CD14-positive monocyte (primary cell): ENCODE measurements at regions not wholly inside any gene's neighbourhood (a gene's known extent, or its start where the extent isn't known, plus 50 kb on each side); places are given as distances from the start of the nearest gene placed in this dataset.

ENCODE experiments used
- DNase-seq, 3 donors: peaks; one replicate each; pipeline ENCODE4 v3.0.0-alpha.2; 2011 to 2022
- H2AFZ ChIP-seq: 2 replicates; pipeline ENCODE4 v1.6.0; 2012; ENCODE audit warnings: mild to moderate bottlenecking, low read depth, low read length, inconsistent platforms; ENCODE audit not compliant: insufficient read depth, poor library complexity, severe bottlenecking
- H3K27ac ChIP-seq, 2 donors: 1 replicate in 1 of 2; 2 replicates in 1 of 2; pipeline ENCODE4 v1.5.1; 2012 to 2013; ENCODE audit warnings: low read length in 2 of 2, control low read depth in 1 of 2, inconsistent platforms in 1 of 2, low read depth in 1 of 2, mild to moderate bottlenecking in 1 of 2
- H3K27me3 ChIP-seq, 2 donors: one replicate each; pipeline versions ENCODE4 v1.6.0 to v1.6.1; 2011 to 2013; ENCODE audit warnings: low read length in 2 of 2; ENCODE audit not compliant: control insufficient read depth in 2 of 2, insufficient read depth in 2 of 2
- H3K36me3 ChIP-seq, 2 donors: replicated peaks in 1 of 2; 1 replicate in 1 of 2; 2 replicates in 1 of 2; pipeline versions ENCODE4 v1.5.1 to v1.6.1; 2012 to 2013; ENCODE audit warnings: low read length in 2 of 2, control low read depth in 1 of 2, inconsistent platforms in 1 of 2, mild to moderate bottlenecking in 1 of 2; ENCODE audit not compliant: insufficient read depth in 2 of 2, control insufficient read depth in 1 of 2
- H3K4me1 ChIP-seq, 2 donors: 1 replicate in 1 of 2; 2 replicates in 1 of 2; pipeline versions ENCODE4 v1.5.1 to v1.6.1; 2012 to 2013; ENCODE audit warnings: low read length in 2 of 2, control low read depth in 1 of 2, inconsistent platforms in 1 of 2, mild to moderate bottlenecking in 1 of 2, moderate library complexity in 1 of 2; ENCODE audit not compliant: insufficient read depth in 2 of 2, control insufficient read depth in 1 of 2
- H3K4me2 ChIP-seq: replicated peaks from 2 replicates; pipeline ENCODE3; 2012; ENCODE audit warnings: low read length, moderate library complexity, mild to moderate bottlenecking; ENCODE audit not compliant: poor library complexity, severe bottlenecking; ENCODE audit errors: extremely low read depth
- H3K4me3 ChIP-seq, 3 experiments: fragments of 200-600 bp in 1 of 3; sonication (generic) in 1 of 3; replicated peaks in 1 of 3; 1 replicate in 2 of 3; 2 replicates in 1 of 3; pipeline ENCODE4 v1.5.1; 2011 to 2013; ENCODE audit warnings: low read length in 3 of 3, mild to moderate bottlenecking in 3 of 3, control low read depth in 2 of 3, low read depth in 2 of 3, inconsistent platforms in 1 of 3, moderate library complexity in 1 of 3
- H3K79me2 ChIP-seq: 2 replicates; pipeline ENCODE4 v1.6.0; 2012; ENCODE audit warnings: mild to moderate bottlenecking, control low read depth, inconsistent platforms, low read length, moderate library complexity; ENCODE audit not compliant: insufficient read depth
- H3K9ac ChIP-seq: 2 replicates; pipeline ENCODE4 v1.6.0; 2017; ENCODE audit warnings: low read length, mild to moderate bottlenecking; ENCODE audit not compliant: insufficient read depth, poor library complexity, severe bottlenecking
- H3K9me3 ChIP-seq, 2 donors: replicated peaks in 1 of 2; 1 replicate in 1 of 2; 2 replicates in 1 of 2; pipeline versions ENCODE4 v1.5.1 to v1.6.1; 2012 to 2013; ENCODE audit warnings: low read length in 2 of 2, control low read depth in 1 of 2; ENCODE audit not compliant: control insufficient read depth in 1 of 2, insufficient read depth in 1 of 2
- H4K20me1 ChIP-seq: 2 replicates; pipeline ENCODE4 v1.6.0; 2012; ENCODE audit warnings: mild to moderate bottlenecking, low read length, control low read depth, moderate library complexity; ENCODE audit not compliant: insufficient read depth
- H3K27ac Mint-ChIP-seq, 7 donors: one replicate each; pipeline ENCODE4 v1.8.0; 2020; ENCODE audit warnings: mild to moderate bottlenecking in 7 of 7, mixed read lengths in 7 of 7, moderate library complexity in 6 of 7, inconsistent platforms in 2 of 7
- H3K27me3 Mint-ChIP-seq, 3 donors: one replicate each; pipeline ENCODE4 v1.8.0; 2021 to 2022; ENCODE audit warnings: low read depth in 3 of 3, mild to moderate bottlenecking in 3 of 3, mixed read lengths in 3 of 3, moderate library complexity in 3 of 3, inconsistent platforms in 1 of 3
- H3K36me3 Mint-ChIP-seq, 2 donors: one replicate each; pipeline ENCODE4 v1.8.0; 2020; ENCODE audit warnings: mixed read lengths in 2 of 2, inconsistent platforms in 1 of 2, mild to moderate bottlenecking in 1 of 2
- H3K4me1 Mint-ChIP-seq: one replicate; pipeline ENCODE4 v1.8.0; 2020; ENCODE audit warnings: mild to moderate bottlenecking, mixed read lengths
- H3K4me3 Mint-ChIP-seq, 2 donors: one replicate each; pipeline ENCODE4 v1.8.0; 2020; ENCODE audit warnings: mild to moderate bottlenecking in 2 of 2, mixed read lengths in 2 of 2, moderate library complexity in 1 of 2
- H3K9me3 Mint-ChIP-seq, 7 donors: one replicate each; pipeline ENCODE4 v1.8.0; 2020 to 2022; ENCODE audit warnings: mixed read lengths in 7 of 7, mild to moderate bottlenecking in 6 of 7, moderate library complexity in 6 of 7, inconsistent platforms in 2 of 7
- WGBS: methylation state at CpG from one replicate; pipeline ENCODE4 v1.1.5; 2013; ENCODE audit warnings: missing lambda C conversion rate; ENCODE audit not compliant: insufficient coverage; 5-methylcytosine and 5-hydroxymethylcytosine counted together
- intact Hi-C, 2 donors: fragments of 100-400 bp; cut with micrococcal nuclease; formaldehyde crosslinking; loops; one replicate each; pipeline versions ENCODE4 v1.15.0 to v1.15.1; 2023
- TF ChIP-seq, protein P1 (sequence below): fragments of 200-600 bp; IDR thresholded peaks from one replicate; pipeline ENCODE4 v1.8.0; 2022; ENCODE audit warnings: antibody characterized with exemption, mild to moderate bottlenecking

DNA sequence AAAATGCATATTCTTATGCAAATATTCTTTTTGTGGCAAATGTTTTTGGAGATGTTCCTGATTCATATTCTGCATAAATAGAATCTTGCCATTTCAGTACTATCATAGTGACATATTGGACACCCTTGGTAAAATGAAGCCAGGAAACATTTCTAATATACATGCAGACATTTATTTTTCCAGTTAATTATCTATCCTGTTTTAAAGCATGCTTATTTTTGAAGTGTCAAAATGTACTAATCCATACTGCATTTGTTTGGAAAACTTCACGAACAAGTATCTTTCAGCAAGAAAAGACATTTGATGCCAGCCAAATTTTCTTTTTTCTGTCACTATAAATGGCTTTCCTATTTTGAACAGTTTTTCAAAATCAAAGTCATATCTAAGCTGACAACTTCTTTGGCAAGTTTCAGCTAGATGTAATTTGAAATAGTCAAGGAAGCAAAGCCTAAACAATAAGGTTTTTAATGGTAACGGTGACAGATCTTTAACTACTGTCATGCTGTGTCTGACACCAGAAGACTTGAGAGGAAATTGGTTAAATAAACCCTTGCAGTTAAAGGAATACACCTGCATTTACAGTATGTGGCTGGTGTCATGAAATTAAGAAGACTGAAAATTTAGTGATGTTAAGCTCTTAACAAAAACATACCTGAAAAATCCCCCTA lies 284.3 kb downstream of the TLE1 start:
- Mint-ChIP-seq H3K4me3 (no peak overlapping the region), H3K27ac (no peak overlapping the region), H3K9me3 (peaks cover 4 to 10% (median 5%) of the 10 kb centered on the region in 7 donors), H3K4me1 (peaks cover 6% of the 10 kb centered on the region), H3K27me3 (peaks cover 0 to 4% (median 2%) of the 10 kb centered on the region in 3 donors), H3K36me3 (no peaks in the 10 kb centered on the region)
- no peak for DNase-seq
- Histone ChIP-seq H3K9me3 (peaks cover 0 to 5% of the 10 kb centered on the region in 2 donors), H3K4me3 (no peak overlapping the region), H3K4me1 (peaks cover 6 to 13% of the 10 kb centered on the region in 2 donors), H3K27me3 (no peaks in the 10 kb centered on the region), H3K27ac (no peak overlapping the region), H3K79me2 (no peaks in the 10 kb centered on the region), H3K36me3 (no peaks in the 10 kb centered on the region), H2AFZ (no peak overlapping the region), H3K9ac (no peak overlapping the region), H3K4me2 (no peak overlapping the region), H4K20me1 (no peaks in the 10 kb centered on the region)
- TF ChIP-seq, protein P1, sequence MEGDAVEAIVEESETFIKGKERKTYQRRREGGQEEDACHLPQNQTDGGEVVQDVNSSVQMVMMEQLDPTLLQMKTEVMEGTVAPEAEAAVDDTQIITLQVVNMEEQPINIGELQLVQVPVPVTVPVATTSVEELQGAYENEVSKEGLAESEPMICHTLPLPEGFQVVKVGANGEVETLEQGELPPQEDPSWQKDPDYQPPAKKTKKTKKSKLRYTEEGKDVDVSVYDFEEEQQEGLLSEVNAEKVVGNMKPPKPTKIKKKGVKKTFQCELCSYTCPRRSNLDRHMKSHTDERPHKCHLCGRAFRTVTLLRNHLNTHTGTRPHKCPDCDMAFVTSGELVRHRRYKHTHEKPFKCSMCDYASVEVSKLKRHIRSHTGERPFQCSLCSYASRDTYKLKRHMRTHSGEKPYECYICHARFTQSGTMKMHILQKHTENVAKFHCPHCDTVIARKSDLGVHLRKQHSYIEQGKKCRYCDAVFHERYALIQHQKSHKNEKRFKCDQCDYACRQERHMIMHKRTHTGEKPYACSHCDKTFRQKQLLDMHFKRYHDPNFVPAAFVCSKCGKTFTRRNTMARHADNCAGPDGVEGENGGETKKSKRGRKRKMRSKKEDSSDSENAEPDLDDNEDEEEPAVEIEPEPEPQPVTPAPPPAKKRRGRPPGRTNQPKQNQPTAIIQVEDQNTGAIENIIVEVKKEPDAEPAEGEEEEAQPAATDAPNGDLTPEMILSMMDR, result no peak
- intact Hi-C loops, result no loop called here
- WGBS, result no CpG with 5 or more reads among the region's 2 CpGs

DNA sequence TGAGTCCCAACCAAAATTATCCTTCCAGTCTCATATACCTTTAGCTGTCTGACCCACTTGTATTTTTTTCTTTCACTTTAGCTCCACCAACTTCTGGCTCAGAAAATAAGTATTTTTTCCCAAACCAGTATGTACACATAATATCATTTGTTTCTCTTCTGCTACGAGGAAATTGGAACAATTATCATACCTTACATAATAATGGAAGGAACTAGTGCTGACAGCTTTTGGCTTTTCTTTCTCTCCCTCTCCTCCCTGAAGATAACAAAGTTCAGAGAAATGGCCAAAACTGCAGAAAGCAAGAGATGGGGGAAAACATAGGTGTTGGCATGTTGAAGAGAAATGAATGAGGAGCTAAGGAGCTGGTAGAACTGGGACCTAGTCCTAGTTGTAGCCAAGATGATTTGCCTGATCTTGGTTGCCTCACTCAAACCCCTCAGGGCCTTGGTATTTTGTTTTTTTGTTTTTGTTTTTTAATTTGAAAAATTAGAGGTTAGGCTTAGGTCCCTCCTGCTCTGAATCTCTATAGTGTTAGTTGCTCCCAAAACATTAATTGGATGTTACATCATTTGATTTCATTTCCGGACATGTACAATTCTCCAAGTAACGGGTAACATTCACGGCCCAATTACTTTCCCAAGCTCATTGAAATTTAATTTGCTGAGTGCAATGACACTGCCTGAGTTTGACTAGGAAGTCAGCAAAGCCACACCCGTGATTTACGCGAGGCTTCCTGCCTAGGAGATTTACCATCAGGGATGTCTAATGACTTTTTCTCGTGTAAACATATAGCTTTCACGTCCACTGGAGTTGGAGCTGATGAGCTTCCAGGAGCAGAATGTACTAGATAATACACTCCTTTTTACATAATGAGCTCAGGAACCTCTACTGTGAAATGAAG lies 291.6 kb downstream of the TLE1 start:
- Histone ChIP-seq H3K9ac (no peak overlapping the region), H3K36me3 (no peaks in the 10 kb centered on the region), H3K4me2 (no peak overlapping the region), H3K9me3 (peaks cover 0 to 5% of the 10 kb centered on the region in 2 donors), H3K4me3 (no peak overlapping the region), H3K27me3 (no peaks in the 10 kb centered on the region), H3K4me1 (no peaks in the 10 kb centered on the region), H3K27ac (no peak overlapping the region), H2AFZ (no peak overlapping the region), H4K20me1 (no peaks in the 10 kb centered on the region), H3K79me2 (no peaks in the 10 kb centered on the region)
- DNase-seq, result no peak
- H3K9me3 Mint-ChIP-seq, result peaks cover 0 to 11% (median 4%) of the 10 kb centered on the region in 7 donors
- WGBS, result 100% methylated on average over 5 of the region's 9 CpGs
- H3K36me3 Mint-ChIP-seq, result no peaks in the 10 kb centered on the region
- TF ChIP-seq, protein P1, result no peak
- H3K4me3 Mint-ChIP-seq, result no peak overlapping the region
- H3K4me1 Mint-ChIP-seq, result no peaks in the 10 kb centered on the region
- intact Hi-C loops, result no loop called here
- H3K27me3 Mint-ChIP-seq, result peaks cover 0 to 2% (median 1%) of the 10 kb centered on the region in 3 donors
- H3K27ac Mint-ChIP-seq, result no peak overlapping the region
